Muscle of leg (tissue), 3 donors: ENCODE measurements at regions not wholly inside any gene's neighbourhood (a gene's known extent, or its start where the extent isn't known, plus 50 kb on each side); places are given as distances from the start of the nearest gene placed in this dataset.
A peak's percentile ranks its signal among the peaks of the same experiment; 100 is the strongest.

Experiments
- DNase-seq: peaks from one replicate; pipeline ENCODE4 v3.0.0; 2013
- H3K27ac ChIP-seq: one replicate; pipeline ENCODE4 v1.5.1; 2013; ENCODE audit warnings: mild to moderate bottlenecking, low read length, control low read depth
- H3K27me3 ChIP-seq: one replicate; pipeline ENCODE4 v1.6.1; 2013; ENCODE audit warnings: low read length; ENCODE audit not compliant: control insufficient read depth, insufficient read depth
- H3K36me3 ChIP-seq: one replicate; pipeline ENCODE4 v1.6.1; 2013; ENCODE audit warnings: low read length; ENCODE audit not compliant: control insufficient read depth, insufficient read depth
- H3K4me1 ChIP-seq: one replicate; pipeline ENCODE4 v1.6.1; 2013; ENCODE audit warnings: low read length; ENCODE audit not compliant: control insufficient read depth, insufficient read depth
- H3K4me3 ChIP-seq: one replicate; pipeline ENCODE4 v1.5.1; 2013; ENCODE audit warnings: low read length, control low read depth
- H3K9me3 ChIP-seq: replicated peaks from 2 replicates; pipeline ENCODE4 v1.6.1; 2013; ENCODE audit warnings: low read depth, low read length; ENCODE audit not compliant: control insufficient read depth
- WGBS: methylation state at CpG from one replicate; pipeline ENCODE4 v1.1.5; 2013; ENCODE audit warnings: missing lambda C conversion rate; ENCODE audit not compliant: insufficient coverage; 5-methylcytosine and 5-hydroxymethylcytosine counted together

DNA sequence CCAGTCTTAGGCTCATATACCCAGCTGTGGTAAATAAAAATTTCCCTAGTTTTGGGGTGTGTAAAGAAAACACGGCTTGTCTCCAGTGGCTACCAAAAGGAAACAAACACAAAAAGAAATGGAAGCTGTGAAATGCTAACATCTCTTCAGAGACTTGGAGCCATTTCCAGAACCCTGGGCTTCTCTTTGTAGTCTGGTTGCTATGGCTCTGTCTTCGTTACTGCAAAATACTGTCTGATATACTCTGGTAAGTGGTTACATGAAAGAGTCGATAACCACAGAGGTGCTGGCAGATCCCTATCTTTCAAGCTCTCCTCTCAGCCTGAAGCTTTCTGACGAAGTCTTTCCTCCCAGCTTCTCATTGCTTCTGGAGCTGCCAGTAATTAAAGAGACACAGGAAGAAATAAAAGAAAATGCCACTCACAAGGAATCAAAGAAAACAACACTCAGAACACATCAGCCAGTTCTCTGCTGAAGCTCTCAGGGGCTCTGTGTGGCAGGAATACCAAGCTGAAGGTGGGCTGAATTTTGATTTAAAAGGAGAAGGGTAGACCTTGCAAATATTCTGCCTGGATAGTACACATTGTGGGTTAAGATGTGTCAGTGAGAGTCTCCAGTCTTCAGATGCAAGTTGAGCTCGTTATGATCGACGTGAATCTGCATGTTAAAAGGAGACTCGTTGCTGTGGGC, 107.6 kb upstream of the FAM9C start:
- WGBS = 78% methylated on average over 4 of the region's 8 CpGs
- H3K36me3 ChIP-seq = no peaks in the 10 kb centered on the region
- no peak overlapping the region for H3K4me3 ChIP-seq
- peak overlapping the region; percentile 62 for H3K27ac ChIP-seq
- peaks cover 16% of the 10 kb centered on the region for H3K27me3 ChIP-seq
- DNase-seq = peak; percentile 72
- H3K9me3 ChIP-seq = peaks cover 9% of the 10 kb centered on the region
- peaks cover 2% of the 10 kb centered on the region for H3K4me1 ChIP-seq

DNA sequence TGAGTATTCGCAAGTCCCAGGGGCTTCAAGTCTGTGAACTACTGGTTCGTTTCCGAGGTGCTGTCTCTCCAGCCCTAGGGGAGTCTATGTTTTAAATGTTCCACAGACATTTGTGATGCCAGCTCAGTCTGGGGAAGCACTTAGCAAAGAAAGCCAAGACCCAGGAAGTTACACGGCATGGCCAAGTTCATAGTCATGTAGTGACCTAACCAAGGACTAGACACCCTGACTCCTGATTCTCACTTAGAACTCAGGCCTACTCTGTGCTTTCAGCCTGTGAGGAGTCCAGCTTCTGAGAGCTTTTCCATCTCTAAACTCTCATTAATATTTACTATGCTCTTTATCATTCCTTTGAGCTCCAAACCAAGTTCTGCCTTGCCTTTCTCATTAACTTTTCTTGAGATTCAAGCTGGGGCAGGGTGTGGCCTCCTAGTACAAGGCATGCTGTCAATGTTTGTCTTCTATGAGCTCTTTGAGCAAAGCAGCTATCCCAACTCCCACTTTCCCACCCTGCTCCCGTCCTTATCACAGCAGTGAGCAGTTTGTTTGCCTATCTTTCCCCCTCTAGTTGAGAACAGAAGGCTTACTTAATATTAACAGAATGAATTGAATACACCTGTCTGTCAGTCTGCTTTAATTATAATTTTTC, 105.4 kb upstream of the FAM9C start:
- Histone ChIP-seq H3K4me3 (no peak overlapping the region), H3K36me3 (no peaks in the 10 kb centered on the region), H3K4me1 (peaks cover 2% of the 10 kb centered on the region), H3K27me3 (peaks cover 19% of the 10 kb centered on the region), H3K9me3 (peaks cover 14% of the 10 kb centered on the region), H3K27ac (no peak overlapping the region)
- WGBS = 77% methylated on average over 4 of the region's 5 CpGs
- DNase-seq = no peak

DNA sequence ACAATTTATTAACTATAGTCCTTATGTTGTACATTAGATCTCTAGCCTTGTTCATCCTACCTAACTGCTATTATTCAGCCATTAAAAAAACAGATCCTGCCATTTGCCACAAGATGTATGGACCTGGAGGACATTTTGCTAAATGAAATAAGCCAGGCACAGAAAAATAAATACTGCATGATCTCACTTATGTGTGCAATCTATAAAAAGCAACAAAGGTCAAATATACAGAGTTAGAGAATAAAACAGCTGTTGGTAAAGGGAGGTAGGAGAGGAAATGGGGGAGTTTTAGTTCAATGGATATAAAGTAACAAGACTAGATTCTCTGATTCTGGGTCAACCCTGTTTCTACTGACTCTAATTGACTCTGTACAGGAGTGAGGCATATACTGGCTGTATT, 103.3 kb upstream of the FAM9C start:
- H3K27me3 ChIP-seq = peaks cover 15% of the 10 kb centered on the region
- no peak overlapping the region for H3K4me3 ChIP-seq
- peaks cover 6% of the 10 kb centered on the region for H3K9me3 ChIP-seq
- H3K4me1 ChIP-seq = peaks cover 2% of the 10 kb centered on the region
- DNase-seq = no peak
- H3K27ac ChIP-seq = no peak overlapping the region
- H3K36me3 ChIP-seq = no peaks in the 10 kb centered on the region

DNA sequence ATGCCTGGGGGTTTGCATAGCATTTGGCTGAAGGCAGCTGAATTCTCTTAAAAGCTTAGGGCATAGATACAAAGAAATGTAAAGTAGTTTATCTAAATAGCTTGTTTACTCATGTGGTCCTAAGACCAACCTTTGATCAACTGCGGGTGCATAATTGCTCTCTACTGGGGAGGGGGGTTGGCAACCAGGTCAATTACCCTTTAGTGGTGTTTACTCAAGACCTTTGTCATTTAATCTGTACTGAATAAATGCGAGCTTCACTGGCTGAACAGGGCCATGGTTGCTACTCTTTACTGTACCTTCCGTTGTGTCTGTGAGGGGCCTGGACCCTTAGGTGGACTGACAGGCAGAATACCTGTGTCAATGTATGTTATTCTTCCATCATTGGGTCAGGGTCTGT, 102.7 kb upstream of the FAM9C start:
- WGBS = no CpG with 5 or more reads among the region's 3 CpGs
- Histone ChIP-seq H3K4me3 (no peak overlapping the region), H3K4me1 (peaks cover 2% of the 10 kb centered on the region), H3K27me3 (peaks cover 9% of the 10 kb centered on the region), H3K27ac (no peak overlapping the region), H3K9me3 (peaks cover 5% of the 10 kb centered on the region), H3K36me3 (no peaks in the 10 kb centered on the region)
- no peak for DNase-seq

DNA sequence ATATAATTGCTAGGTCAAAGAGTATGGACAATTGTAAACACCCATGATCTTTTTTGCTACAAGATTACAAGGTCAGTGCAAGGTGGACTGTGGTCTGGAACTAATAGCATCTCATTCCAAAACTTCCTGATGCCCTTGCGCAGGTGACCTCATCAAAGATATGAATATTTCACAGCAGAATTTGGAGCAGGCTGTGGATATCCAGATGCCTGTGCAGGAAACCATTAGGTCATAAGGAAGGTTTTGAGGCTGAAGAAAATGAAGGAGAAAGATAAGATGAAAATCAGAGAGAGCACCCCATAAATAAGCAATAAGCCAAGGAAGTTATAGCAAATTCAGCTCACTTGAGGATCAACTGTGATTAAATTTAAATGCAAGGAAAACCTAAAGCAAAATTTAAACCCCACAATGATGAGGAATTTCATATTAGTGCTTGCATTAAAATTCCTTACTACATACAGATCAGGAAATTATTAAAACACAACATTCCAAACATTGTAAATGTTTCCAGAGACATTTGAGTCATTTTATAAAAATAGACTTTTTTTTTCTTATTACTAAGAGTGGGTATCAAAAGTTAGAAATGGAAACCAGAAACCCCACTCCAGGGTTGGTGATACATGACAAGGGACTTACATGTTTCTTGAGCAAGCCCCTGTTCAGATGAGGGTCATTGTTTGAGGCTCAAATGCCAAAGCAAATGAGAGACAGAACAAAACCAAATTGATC, 100.7 kb upstream of the FAM9C start:
- DNase-seq = no peak
- H3K4me1 ChIP-seq = no peaks in the 10 kb centered on the region
- no CpG with 5 or more reads among the region's 1 CpG for WGBS

DNA sequence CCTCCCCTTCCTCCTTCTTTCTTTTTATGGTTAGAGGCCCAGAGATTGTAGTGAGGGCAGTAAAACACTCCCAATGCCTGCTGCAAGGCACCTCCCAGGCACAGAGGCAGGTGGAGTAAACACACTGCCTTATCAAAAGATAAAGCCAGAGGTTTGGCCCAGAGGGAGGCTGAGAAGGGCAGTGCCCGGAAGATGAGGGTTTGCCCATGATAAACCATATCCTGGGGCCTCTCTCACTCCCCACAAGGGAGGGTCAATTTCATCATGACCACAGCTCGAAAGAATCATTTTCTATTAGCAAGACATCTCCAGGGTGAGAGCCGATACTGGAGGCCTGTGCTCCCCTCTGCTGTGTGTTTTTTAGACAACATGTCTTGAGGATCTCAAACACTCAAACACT, 98.5 kb upstream of the FAM9C start:
- 100% methylated on average over 1 of the region's 3 CpGs for WGBS
- no peaks in the 10 kb centered on the region for H3K4me1 ChIP-seq
- no peaks in the 10 kb centered on the region for H3K36me3 ChIP-seq
- H3K9me3 ChIP-seq = peaks cover 11% of the 10 kb centered on the region
- peaks cover 3% of the 10 kb centered on the region for H3K27me3 ChIP-seq
- no peak overlapping the region for H3K27ac ChIP-seq
- H3K4me3 ChIP-seq = no peak overlapping the region
- no peak for DNase-seq

More for the DNA sequence above, 100.7 kb upstream of the FAM9C start:
- H3K27ac ChIP-seq = no peak overlapping the region
- no peaks in the 10 kb centered on the region for H3K36me3 ChIP-seq
- no peak overlapping the region for H3K4me3 ChIP-seq
- H3K9me3 ChIP-seq = peaks cover 4% of the 10 kb centered on the region
- H3K27me3 ChIP-seq = peaks cover 6% of the 10 kb centered on the region

DNA sequence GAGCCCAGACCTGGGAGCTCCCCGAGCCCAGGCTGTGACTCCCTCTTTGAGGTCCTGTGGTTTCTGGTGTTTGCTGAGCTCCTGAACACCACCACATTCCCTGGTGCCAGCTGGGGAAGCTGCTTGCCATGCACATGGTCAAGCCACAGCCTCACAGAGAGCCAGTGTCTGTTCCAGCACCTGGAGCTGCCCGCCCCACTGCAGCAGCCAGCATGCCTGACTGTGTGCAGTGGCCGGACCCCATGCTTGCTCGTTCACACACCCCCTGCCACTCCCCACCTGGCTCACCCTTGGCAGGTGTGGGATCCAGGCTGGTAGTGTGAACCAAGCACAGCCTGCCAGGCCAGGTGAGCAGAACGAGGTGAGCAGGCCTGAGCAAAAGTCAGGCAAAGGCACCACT, 95.6 kb upstream of the FAM9C start:
- DNase-seq = no peak
- 65% methylated on average over 3 of the region's 5 CpGs for WGBS
- H3K4me1 ChIP-seq = no peaks in the 10 kb centered on the region
- no peaks in the 10 kb centered on the region for H3K36me3 ChIP-seq
- no peaks in the 10 kb centered on the region for H3K27me3 ChIP-seq
- H3K9me3 ChIP-seq = peaks cover 6% of the 10 kb centered on the region
- no peak overlapping the region for H3K27ac ChIP-seq
- no peak overlapping the region for H3K4me3 ChIP-seq

DNA sequence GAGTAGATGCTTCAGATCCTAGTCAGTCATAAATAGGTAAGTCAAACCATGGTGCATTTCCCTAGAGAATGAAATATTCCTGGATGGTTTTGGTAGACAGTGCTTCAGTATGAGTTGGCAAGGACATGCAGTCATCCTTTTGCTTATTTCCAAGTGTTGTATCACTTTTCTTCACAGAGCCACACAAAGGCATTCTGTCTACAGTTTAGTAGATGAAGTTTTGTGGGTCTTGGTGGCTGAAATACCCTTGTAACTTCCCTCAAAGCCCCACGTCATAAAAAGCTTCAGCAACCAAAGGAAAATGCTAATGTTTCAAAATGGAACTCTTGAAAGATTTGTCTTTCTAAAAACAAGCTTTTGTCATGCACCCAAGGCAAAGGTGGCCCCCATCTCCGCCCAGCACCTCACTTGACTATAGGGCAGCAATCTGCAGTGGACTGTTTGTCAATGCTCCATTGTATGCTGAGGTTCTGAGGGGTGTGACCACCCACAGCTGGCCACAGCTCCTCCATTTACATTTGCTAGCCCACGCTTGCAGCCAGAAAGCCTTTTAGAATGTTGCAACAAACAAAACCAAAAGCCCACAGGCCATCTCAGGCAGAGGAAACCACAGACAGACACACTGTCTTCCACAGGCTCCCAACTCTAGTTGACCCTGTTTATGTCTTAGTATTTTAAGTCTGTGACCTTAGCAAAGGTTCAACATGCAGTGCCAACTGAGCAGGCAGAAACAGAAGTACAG, 87.1 kb upstream of the FAM9C start:
- H3K4me1 ChIP-seq = no peaks in the 10 kb centered on the region
- H3K27me3 ChIP-seq = peaks cover 4% of the 10 kb centered on the region
- no peaks in the 10 kb centered on the region for H3K9me3 ChIP-seq
- H3K4me3 ChIP-seq = no peak overlapping the region
- H3K36me3 ChIP-seq = no peaks in the 10 kb centered on the region
- no peak overlapping the region for H3K27ac ChIP-seq
- WGBS = no CpG with 5 or more reads among the region's 3 CpGs
- DNase-seq = no peak

DNA sequence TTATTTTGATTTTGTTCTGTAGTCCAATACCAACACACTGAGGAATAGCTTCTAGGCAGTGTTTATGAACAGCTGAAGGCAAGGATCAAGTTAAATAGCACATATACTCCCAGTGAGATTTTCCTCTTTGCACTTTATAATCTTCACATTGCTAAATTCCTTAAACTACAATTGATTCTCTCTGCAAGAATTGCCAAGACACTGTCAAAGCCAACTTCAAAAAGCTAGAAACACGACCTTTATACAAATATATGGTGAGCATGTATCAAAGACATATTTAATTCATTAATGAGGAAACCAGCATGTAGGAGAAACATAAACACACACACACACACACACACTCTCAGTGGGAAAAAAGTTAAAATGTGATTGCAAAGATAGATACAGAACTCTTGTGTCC, 86.4 kb upstream of the FAM9C start:
- no peaks in the 10 kb centered on the region for H3K36me3 ChIP-seq
- H3K4me3 ChIP-seq = no peak overlapping the region
- H3K27me3 ChIP-seq = peaks cover 11% of the 10 kb centered on the region
- no peak overlapping the region for H3K27ac ChIP-seq
- no peaks in the 10 kb centered on the region for H3K9me3 ChIP-seq
- no peaks in the 10 kb centered on the region for H3K4me1 ChIP-seq
- peak; percentile 58 for DNase-seq
- no CpG with 5 or more reads among the region's 1 CpG for WGBS

DNA sequence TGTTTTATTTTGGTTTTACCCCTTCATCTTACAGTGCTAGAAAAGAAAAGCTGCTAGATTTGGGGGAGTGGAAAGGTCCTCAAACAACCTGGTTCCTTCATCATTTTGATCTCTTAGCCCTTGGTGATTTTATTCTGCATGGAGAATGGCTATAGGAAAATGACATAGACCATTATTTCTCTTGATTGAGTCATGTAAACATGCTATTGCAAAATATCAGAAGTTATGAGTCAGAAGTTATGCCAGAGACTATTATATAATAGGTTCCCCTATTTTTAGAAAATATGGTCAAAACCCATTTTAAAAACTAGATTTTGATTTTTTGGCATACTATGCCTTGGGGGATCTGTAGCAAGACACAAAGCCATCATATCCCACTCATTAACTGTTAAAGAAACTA, 83.7 kb upstream of the FAM9C start:
- Histone ChIP-seq H3K27ac (no peak overlapping the region), H3K36me3 (no peaks in the 10 kb centered on the region), H3K4me3 (no peak overlapping the region), H3K27me3 (peaks cover 16% of the 10 kb centered on the region), H3K9me3 (no peaks in the 10 kb centered on the region), H3K4me1 (peaks cover 2% of the 10 kb centered on the region)
- DNase-seq = no peak
